IMR-90 (cell line): ENCODE measurements at regions not wholly inside any gene's neighbourhood (a gene's known extent, or its start where the extent isn't known, plus 50 kb on each side); places are given as distances from the start of the nearest gene placed in this dataset.

Source experiments
- ATAC-seq: fragments of 200-7000 bp; cut with Tn5 transposase; 2 replicates; pipeline ENCODE4 v1.9.1; 2020; ENCODE audit warnings: low read depth, mild to moderate bottlenecking, moderate library complexity
- BruUV-seq: library from RNA; stranded (reverse); fragments of 400-500 nt; replicated peaks from 2 replicates; lab custom pipeline; 2021; lab: Mats Ljungman, UMichigan
- CTCF ChIA-PET: fragments of 300-600 bp; formaldehyde crosslinking; extraction: SDS; loops from one replicate; lab custom pipeline; 2021; ENCODE audit warnings: antibody characterized with exemption; lab: Yijun Ruan, JAX
- POLR2A ChIA-PET: fragments of 300-600 bp; sonication (Branson Sonifier 250); formaldehyde crosslinking; loops from one replicate; lab custom pipeline; 2022; ENCODE audit warnings: antibody characterized with exemption; ENCODE audit not compliant: unreplicated experiment; lab: Charles Lee
- DNase-seq: peaks from one replicate; pipeline ENCODE4 v3.0.0; 2013
- H2AFZ ChIP-seq: replicated peaks from 2 replicates; pipeline ENCODE3; 2013; ENCODE audit warnings: low read length, mild to moderate bottlenecking; ENCODE audit not compliant: poor library complexity
- H2AK5ac ChIP-seq: 2 replicates; pipeline ENCODE4 v1.6.1; 2013; ENCODE audit warnings: low read depth, low read length, inconsistent platforms
- H2AK9ac ChIP-seq: replicated peaks from 2 replicates; pipeline ENCODE3; 2013; ENCODE audit warnings: mild to moderate bottlenecking, low read depth, low read length, moderate library complexity; ENCODE audit not compliant: poor library complexity
- H2BK120ac ChIP-seq: 2 replicates; pipeline ENCODE4 v1.6.1; 2013; ENCODE audit warnings: low read depth, low read length, inconsistent platforms
- H2BK15ac ChIP-seq: 3 replicates; pipeline ENCODE4 v1.6.1; 2013; ENCODE audit warnings: low read depth, low read length, inconsistent platforms
- H2BK20ac ChIP-seq: 2 replicates; pipeline ENCODE4 v1.6.1; 2013; ENCODE audit warnings: low read depth, mild to moderate bottlenecking, inconsistent platforms, low read length, moderate library complexity
- H2BK5ac ChIP-seq: 2 replicates; pipeline ENCODE4 v1.6.1; 2013; ENCODE audit warnings: mild to moderate bottlenecking, low read depth, low read length, inconsistent platforms; ENCODE audit not compliant: poor library complexity, severe bottlenecking
- H3K14ac ChIP-seq: replicated peaks from 2 replicates; pipeline ENCODE4 v1.6.1; 2013; ENCODE audit warnings: low read depth, low read length, inconsistent platforms
- H3K18ac ChIP-seq: 2 replicates; pipeline ENCODE4 v1.6.1; 2013; ENCODE audit warnings: low read depth, low read length, control low read depth
- H3K23ac ChIP-seq: 2 replicates; pipeline ENCODE4 v1.6.1; 2013; ENCODE audit warnings: low read depth, low read length, inconsistent platforms
- H3K27ac ChIP-seq: 2 replicates; pipeline ENCODE4 v1.5.1; 2013; ENCODE audit warnings: mild to moderate bottlenecking, control low read depth, low read length; ENCODE audit not compliant: insufficient read depth
- H3K27me3 ChIP-seq: 2 replicates; pipeline ENCODE4 v1.6.1; 2013; ENCODE audit warnings: low read length; ENCODE audit not compliant: control insufficient read depth, insufficient read depth
- H3K36me3 ChIP-seq: 2 replicates; pipeline ENCODE4 v1.6.1; 2013; ENCODE audit warnings: low read length, mixed read lengths; ENCODE audit not compliant: control insufficient read depth, insufficient read depth
- H3K4ac ChIP-seq: 2 replicates; pipeline ENCODE4 v1.6.1; 2013; ENCODE audit warnings: low read depth, low read length, inconsistent platforms
- H3K4me1 ChIP-seq: 2 replicates; pipeline ENCODE4 v1.6.1; 2013; ENCODE audit warnings: low read length, mixed read lengths; ENCODE audit not compliant: control insufficient read depth, insufficient read depth
- H3K4me2 ChIP-seq: 2 replicates; pipeline ENCODE4 v1.6.1; 2013; ENCODE audit warnings: low read depth, mild to moderate bottlenecking, control low read depth, low read length, moderate library complexity
- H3K4me3 ChIP-seq: 2 replicates; pipeline ENCODE4 v1.5.1; 2013; ENCODE audit warnings: low read depth, mild to moderate bottlenecking, control low read depth, low read length, moderate library complexity; ENCODE audit not compliant: insufficient read depth
- H3K56ac ChIP-seq: 2 replicates; pipeline ENCODE4 v1.6.1; 2013; ENCODE audit warnings: low read length, inconsistent platforms; ENCODE audit not compliant: insufficient read depth; ENCODE audit errors: extremely low read depth
- H3K79me1 ChIP-seq, 2 experiments: 2 replicates each; pipeline ENCODE4 v1.6.1; 2013; ENCODE audit warnings: low read length in 2 of 2, inconsistent platforms in 1 of 2, low read depth in 1 of 2
- H3K9ac ChIP-seq: 2 replicates; pipeline ENCODE4 v1.6.1; 2013; ENCODE audit warnings: low read depth, low read length, control low read depth
- H3K9me1 ChIP-seq: 2 replicates; pipeline ENCODE4 v1.6.1; 2013; ENCODE audit warnings: low read length, inconsistent platforms; ENCODE audit not compliant: insufficient read depth
- H3K9me3 ChIP-seq: 2 replicates; pipeline ENCODE4 v1.6.1; 2013; ENCODE audit warnings: low read length; ENCODE audit not compliant: control insufficient read depth, insufficient read depth
- H4K20me1 ChIP-seq: 2 replicates; pipeline ENCODE4 v1.6.1; 2013; ENCODE audit warnings: low read length, inconsistent platforms; ENCODE audit not compliant: insufficient read depth
- H4K5ac ChIP-seq: 2 replicates; pipeline ENCODE4 v1.6.1; 2013; ENCODE audit warnings: mild to moderate bottlenecking, low read depth, low read length, control low read depth
- H4K8ac ChIP-seq, 2 experiments: 2 replicates each; pipeline ENCODE4 v1.6.1; 2013; ENCODE audit warnings: low read depth in 2 of 2, low read length in 2 of 2, control low read depth in 1 of 2, inconsistent platforms in 1 of 2
- H4K91ac ChIP-seq: 2 replicates; pipeline ENCODE4 v1.6.1; 2013; ENCODE audit warnings: low read depth, low read length, inconsistent platforms; ENCODE audit not compliant: insufficient read depth
- MAFK ChIP-seq: IDR thresholded peaks from 2 replicates; pipeline ENCODE4 v1.6.1; 2012; ENCODE audit warnings: low read depth, low read length, improper control_type of control experiment
- MXI1 ChIP-seq: IDR thresholded peaks from 2 replicates; pipeline ENCODE4 v1.6.1; 2012; ENCODE audit warnings: low read depth, mild to moderate bottlenecking, low read length, moderate library complexity, borderline replicate concordance
- RFX5 ChIP-seq: IDR thresholded peaks from 2 replicates; pipeline ENCODE4 v1.8.0; 2012; ENCODE audit warnings: low read depth, mild to moderate bottlenecking, low read length, moderate library complexity
- WGBS, 2 experiments: methylation state at CpG; one replicate each; pipeline versions ENCODE4 v1.1.5 to v1.1.7; 2013; ENCODE audit warnings: missing lambda C conversion rate in 2 of 2; ENCODE audit not compliant: insufficient read length in 1 of 2; ENCODE audit errors: extremely low coverage in 2 of 2; 5-methylcytosine and 5-hydroxymethylcytosine counted together
- dilution Hi-C: fragments of 300-500 bp; cut with HindIII; formaldehyde crosslinking; loops from one replicate; pipeline ENCODE4 v1.14.3; 2018; ENCODE audit warnings: low sequenced_read_pairs; ENCODE audit not compliant: unreplicated experiment
- in situ Hi-C: fragments of 300-500 bp; cut with MboI; formaldehyde crosslinking; loops from 3 replicates; pipeline ENCODE4 v1.14.3; 2019; ENCODE audit warnings: low sequenced_read_pairs, inconsistent platforms, mixed read lengths
- intact Hi-C: fragments of 100-400 bp; cut with micrococcal nuclease; formaldehyde crosslinking; loops from 2 replicates; pipeline ENCODE4 v1.10.0; 2022

DNA sequence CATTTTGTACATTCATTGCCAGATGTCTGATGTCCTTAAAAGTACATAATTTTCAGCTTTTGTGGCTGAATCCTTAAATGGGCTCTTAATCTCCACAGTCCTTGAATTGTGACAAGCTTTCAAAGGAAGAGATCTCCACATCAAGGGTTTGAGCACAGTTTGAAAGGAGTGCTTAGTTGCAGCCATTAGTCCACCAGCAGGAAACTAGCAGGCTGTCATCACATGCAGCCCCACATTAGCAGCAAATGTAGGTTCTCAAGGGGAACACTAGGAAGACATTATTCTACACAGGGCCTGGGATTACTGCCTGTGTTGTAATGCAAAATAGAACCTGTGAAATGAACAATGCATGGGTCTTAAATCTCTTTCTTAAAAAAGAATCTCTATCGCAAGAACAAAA is 173.2 kb downstream of the CBLL2 start:
- no peak overlapping the region for H4K91ac ChIP-seq
- no peak overlapping the region for H3K9ac ChIP-seq
- H3K4me1 ChIP-seq, result no peaks in the 10 kb centered on the region
- no peak overlapping the region for H3K56ac ChIP-seq
- H3K27ac ChIP-seq, result no peak overlapping the region
- dilution Hi-C loops, result no loop called here
- no peak overlapping the region for H3K18ac ChIP-seq
- H2BK5ac ChIP-seq, result no peak overlapping the region
- H3K4me3 ChIP-seq, result no peak overlapping the region
- H2AFZ ChIP-seq, result no peak overlapping the region
- CTCF ChIA-PET, result no interaction called here
- no CpG with 5 or more reads among the region's 1 CpG for WGBS, 2 experiments
- ATAC-seq (no peak), DNase-seq (no peak)
- no peaks in the 10 kb centered on the region for H3K9me3 ChIP-seq
- no peak overlapping the region for H4K8ac ChIP-seq
- in situ Hi-C loops, result no loop called here
- no peak overlapping the region for H2BK15ac ChIP-seq
- no peaks in the 10 kb centered on the region for H3K36me3 ChIP-seq
- no peak overlapping the region for H4K5ac ChIP-seq
- H2AK5ac ChIP-seq, result no peak overlapping the region
- H3K14ac ChIP-seq, result no peak overlapping the region
- intact Hi-C loops, result no loop called here
- H3K23ac ChIP-seq, result no peak overlapping the region
- H4K20me1 ChIP-seq, result no peaks in the 10 kb centered on the region
- no peaks in the 10 kb centered on the region for H3K9me1 ChIP-seq
- no peak overlapping the region for H3K4ac ChIP-seq
- BruUV-seq, result no TSS peak
- no peak overlapping the region for H2BK120ac ChIP-seq
- no peaks in the 10 kb centered on the region for H3K27me3 ChIP-seq
- no peak overlapping the region for H3K4me2 ChIP-seq
- POLR2A ChIA-PET, result no interaction called here
- H3K79me1 ChIP-seq, result no peaks in the 10 kb centered on the region
- H2BK20ac ChIP-seq, result no peak overlapping the region
- H2AK9ac ChIP-seq, result no peak overlapping the region
- TF ChIP-seq MAFK, result no peak
- no peak for TF ChIP-seq RFX5
- no peak for TF ChIP-seq MXI1
